Middle frontal gyrus (tissue), 1 donor: ENCODE measurements at regions not wholly inside any gene's neighbourhood (a gene's known extent, or its start where the extent isn't known, plus 50 kb on each side); places are given as distances from the start of the nearest gene placed in this dataset.

ENCODE experiments used
- DNase-seq: peaks from one replicate; pipeline ENCODE4 v3.0.0-alpha.2; 2015; ENCODE audit warnings: low spot score; ENCODE audit errors: extremely low spot score

DNA sequence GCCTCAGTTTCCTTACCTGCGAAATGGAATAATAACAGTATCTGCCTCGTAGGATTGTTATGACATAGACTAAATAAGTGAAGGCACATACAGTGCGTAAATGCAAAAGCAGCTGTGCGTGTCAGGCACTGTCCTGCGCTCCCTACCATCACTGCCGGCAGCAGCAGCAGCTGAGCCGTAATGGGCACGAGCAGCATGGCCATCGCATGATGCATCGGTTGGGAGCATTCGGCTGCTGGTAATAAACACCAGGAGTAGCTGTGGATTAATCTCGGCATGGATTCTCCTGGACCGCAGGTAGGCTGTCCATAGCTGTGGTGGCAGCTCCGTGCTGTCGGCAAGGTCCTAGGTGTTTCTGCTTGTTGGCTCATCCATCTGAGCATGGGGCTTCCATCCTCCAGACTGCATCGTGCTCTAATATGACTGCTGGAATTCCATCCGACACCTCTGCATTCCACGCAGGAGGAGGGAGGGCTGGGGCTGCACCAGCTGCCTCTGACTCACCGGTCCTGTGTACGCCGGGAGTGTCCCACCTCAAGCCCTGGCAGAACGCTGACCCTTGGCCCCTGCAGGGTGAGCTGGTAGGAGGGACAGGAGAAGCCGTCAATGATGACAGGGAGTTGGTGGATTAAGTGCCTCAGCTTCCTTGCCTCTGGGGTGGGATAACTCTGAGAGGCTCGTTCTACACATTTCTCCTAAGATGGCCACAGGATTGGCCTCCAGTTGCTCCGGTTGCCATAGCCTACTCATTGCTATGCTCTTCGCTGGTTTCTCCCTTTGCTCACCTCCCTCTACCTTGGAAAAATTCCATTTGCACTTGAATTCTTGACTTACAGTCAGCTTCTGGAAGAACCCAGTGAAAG lies 100.9 kb upstream of the PMEPA1 start:
- DNase-seq = no peak

DNA sequence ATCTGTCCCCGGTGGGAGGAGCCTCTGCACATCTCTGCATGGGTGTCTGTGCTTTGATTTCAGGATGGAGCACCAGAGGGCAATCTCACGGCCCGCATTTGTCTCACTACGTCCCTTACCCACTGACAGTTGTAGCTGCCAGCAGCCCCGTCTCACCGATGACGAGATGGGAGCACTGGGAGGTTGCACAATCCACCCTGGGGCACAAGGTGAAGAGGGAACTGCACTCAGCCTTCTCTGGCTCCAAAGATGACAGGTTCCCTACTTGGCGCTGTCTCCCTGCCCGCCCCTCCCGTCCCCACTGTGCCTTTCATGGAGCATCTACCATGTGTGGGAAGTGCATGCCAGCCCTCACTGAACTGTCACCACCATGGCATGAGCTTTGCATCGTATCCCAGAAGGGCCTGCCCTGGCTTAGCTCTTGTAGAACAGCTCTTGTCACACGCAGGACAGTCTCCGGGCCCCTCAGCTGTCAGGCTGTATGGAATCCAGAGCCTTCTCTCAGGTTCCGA lies 99.9 kb upstream of the PMEPA1 start:
- DNase-seq = no peak

DNA sequence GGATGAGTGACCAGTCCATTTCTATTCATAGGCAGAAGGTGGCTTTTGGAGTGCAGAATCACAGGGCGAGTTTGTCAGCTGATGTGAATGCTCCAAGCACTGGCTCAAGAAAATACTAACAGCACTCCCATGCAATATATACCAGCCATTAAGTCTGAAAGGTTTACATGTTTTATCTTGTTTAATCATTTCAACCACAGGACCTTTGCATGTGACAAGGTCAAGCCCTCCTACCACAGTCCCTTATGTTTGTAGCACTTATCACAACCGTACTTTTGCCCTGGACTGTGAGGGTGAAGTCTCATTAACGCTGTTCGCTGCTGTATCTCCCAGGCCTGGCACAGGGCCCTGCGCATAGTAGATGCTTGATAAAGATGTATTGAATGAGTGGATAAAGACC lies 99.3 kb upstream of the PMEPA1 start:
- DNase-seq = no peak

DNA sequence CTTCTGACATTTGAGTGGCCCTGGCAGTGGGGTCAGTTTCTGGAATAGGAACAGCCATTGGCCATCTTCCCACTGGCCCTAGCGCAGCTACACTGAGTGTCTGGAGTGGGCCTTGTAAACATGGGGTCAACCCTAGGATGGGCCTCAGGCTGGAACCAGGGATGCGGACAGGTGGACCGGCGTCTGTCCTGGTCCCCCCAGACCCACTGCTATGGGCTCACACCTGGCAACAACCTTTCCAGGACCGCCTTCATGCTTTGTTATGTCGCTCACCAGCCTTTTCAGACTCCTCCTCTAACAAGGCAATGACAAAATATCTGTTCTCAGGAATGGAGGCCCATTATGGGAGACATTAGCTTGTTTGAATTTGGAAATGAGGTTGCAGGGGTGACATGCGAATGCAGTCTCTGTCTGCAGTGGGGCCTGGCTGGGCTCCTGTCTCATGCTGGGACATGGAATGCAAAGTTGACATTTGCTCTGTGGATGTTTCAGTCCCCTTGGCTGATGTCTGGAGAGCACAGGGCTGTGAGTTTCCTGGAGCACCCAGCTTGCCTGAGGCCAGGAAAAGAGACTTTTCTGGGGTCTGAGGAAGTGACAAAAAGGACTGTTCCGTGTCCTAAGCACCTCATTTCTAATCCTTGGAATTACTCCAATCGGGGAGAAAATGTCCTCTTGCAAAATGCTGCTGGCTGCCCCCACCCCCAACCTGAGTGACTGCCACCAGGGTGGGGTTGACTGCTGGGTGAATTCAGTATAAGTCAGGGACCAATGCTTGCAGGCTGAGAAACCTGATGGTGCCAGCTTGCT lies 98.7 kb upstream of the PMEPA1 start:
- no peak for DNase-seq

DNA sequence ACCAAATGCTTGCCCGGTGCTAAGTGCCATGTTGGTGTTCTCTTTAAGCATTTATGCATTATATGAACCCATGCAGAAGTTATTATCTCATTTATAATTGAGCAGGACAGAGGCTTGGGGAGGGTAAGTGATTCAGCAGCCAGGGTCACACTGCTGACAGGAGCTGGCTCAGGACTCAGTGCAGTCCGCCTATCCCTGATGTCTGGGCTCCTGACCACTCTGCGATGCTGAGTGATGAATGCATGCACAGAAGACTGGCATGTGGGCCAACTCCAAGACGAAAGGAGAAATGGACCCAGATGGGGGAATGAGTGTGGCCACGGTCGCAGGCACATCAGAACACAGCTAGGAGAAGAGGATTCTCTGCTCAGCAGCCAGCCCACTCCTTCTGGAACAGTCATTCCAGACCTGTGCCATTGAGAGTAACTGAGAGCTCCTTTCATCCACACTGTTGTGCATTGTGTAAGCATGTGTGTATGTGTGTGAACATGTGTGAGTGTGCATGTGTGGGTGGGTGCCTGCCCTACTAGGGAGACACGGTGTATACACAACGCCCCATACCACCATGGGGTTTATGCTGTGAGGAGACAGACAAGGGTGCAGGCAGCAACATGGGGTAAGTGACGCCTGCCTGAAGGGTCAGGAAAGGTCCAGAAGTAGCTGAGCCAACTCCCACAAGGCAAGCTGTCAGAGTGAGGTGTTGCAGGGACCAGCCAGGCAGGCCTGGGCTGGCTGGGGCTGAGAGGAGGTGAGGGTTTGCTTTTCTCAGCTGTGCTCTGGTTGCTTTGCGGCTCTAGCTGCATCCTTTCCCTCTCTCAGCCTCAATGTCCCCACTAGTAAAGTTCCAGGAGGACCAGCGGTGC lies 97.8 kb upstream of the PMEPA1 start:
- no peak for DNase-seq

DNA sequence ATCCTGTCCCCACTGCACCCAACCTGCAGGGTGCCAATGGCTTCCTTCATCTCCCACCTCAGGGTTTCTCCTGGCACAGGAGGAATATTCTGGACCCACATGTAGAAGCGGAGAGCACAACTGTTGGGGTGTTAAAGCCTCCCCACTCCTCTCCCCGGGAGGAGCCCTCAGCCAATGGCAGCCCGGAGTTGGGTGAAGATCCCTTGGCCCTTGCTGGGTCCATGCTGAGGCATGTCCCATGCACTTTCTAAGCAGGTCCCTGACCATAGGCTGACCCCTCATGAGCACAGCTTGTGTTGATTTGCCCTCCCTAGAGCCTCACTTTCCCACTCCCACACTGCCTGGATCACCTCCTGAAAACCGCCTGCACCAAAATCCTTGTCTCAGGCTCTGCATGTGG lies 97.2 kb upstream of the PMEPA1 start:
- DNase-seq = no peak

DNA sequence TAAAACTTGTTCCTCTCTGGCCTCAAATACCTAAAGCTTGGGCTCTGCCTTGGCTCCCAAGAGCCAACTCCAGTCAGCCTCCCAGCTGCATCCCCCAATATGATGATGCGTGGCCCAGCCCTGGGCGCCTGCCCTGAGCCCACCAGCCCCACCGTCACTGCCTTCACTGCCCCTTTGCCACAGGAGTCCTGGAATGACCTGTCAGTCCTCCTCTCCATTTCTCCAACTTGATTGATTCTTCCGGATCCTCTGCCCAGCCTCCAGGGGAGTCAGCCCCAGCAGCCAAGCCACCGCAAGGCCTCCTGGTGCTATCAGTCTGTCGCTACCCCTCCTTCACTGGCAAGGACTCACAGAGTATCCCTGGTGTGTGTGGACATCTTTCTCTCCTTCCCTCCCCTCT lies 96.7 kb upstream of the PMEPA1 start:
- DNase-seq = no peak

DNA sequence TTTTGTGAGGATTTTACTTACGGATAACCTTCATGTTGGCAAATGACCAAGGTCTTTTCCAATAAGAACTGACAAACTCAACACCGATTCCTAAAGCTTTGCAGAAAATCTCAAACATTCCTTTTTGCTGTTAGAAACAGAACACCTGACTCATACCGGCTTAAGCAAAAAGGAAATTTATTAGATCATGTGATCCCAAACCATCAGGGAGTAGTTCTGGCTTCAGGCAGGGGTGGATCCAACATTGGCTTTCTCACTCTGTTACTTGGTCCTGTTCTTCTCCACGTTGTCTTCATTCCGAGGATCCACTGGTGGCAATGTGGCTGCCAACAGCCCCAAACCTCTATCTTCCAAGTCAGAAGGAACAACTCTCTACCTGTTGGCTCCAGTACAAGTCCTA lies 95.9 kb upstream of the PMEPA1 start:
- no peak for DNase-seq

DNA sequence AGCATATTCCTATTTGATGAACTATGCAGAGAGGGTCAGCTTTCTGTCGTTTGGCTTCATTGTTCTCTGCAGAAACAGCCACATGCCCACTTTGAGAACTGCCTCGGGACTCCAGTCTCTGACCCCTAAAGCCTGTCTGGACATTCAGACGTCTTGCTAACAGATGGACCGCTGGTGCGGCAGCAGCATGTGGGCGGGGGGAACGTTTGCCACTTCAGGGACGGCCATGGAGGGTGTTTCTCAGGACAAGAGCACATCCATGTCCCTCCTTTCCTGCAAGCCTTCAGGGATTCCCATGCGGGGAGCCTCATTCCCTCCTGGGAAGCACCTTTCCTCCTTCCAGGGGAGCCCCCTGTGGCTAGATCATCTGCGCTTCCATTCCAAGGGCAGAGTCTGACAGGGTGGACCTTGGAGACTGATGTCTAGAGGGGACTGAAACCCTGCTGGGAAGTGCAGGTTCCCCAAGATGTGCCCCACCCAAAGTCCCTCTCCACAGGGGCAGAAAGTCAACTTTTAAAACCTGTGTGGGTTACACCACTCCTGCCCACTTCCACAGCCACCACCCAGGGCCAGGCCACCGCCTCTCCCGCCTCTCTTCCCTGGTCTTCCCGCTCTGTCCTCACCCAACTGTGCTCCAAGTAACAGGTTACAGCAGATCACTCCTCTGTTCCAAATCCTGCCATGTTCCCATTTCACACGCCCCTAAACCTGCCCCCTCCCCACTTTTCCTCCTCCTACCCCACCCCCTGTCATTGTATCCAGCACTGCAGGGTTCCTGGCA lies 94.8 kb upstream of the PMEPA1 start:
- DNase-seq = no peak

DNA sequence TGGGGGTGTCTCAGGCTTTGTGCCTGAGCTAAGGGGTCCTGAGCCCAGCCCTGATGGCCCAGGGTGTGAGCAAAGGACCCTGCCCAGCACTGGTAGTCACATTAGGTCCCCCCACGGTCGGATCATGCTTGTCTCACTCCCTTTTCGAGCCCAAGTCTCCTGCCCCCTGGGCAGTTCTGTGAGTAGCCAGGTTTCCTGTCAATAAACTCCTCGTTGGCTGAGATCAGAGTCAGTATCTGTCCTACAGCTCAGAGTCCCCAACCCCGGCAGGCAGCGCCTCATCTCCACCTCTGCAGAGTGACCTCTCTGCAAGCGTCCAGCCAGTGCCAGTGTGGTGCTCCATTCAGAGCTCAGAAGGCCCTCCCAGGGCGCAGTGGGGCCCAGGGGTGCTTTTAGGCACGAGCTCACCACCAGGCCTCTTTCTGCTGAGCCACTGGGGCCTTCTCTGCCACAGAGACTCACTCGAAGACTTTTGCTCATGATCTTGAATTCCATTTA lies 93.7 kb upstream of the PMEPA1 start:
- no peak for DNase-seq

DNA sequence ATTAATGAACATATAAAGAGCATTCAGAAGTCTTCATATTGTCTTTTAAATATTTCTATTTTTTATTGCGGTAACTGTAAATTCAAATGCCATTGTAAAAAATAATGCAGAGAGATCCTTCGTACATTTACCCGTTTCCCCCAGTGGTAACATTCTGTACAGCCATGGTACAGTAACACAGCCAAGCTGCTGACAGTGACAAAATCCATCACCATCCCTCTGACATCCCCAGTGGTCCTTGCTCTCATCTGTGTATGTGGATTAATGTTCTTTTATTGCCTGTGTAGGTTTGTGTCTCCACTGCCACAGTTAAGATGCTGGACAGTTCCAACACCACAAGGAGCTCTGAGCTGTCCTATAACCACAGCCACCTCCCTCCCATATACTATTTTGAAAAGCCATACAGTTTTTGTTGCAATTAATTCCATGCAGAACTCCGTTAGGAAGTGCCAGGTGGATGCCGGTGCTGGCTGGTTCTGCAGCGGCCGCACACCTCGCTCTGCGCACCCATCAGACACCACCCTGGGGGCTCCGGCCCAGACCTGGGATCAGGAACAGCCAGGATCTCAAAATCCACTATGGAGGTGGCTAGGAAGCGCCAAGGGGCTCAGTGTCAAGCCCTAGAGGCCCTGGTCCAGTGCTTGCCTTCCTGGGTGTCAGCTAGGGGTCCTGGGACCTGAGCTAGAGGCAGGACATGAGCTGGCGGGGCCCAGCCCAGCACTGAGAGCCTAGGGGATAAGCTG lies 93.1 kb upstream of the PMEPA1 start:
- no peak for DNase-seq

DNA sequence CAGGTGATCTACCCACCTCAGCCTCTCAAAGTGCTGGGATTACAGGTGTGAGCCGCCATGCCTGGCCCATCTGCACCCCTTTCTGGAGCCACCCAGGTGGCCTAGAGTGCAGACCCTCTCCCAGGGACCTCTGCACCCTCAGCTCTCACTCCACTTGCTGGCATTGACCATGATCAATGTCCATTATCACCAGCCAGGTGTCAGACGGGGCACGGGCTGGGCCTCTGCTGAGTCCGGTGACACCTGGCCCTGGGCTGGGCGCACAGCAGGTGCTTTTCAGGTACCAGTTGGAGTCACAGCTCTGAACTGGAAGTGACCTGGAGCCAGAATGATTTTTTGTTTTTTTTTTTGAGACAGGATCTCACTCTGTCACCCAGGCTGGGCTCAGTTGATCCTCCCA lies 91.8 kb upstream of the PMEPA1 start:
- DNase-seq = no peak

DNA sequence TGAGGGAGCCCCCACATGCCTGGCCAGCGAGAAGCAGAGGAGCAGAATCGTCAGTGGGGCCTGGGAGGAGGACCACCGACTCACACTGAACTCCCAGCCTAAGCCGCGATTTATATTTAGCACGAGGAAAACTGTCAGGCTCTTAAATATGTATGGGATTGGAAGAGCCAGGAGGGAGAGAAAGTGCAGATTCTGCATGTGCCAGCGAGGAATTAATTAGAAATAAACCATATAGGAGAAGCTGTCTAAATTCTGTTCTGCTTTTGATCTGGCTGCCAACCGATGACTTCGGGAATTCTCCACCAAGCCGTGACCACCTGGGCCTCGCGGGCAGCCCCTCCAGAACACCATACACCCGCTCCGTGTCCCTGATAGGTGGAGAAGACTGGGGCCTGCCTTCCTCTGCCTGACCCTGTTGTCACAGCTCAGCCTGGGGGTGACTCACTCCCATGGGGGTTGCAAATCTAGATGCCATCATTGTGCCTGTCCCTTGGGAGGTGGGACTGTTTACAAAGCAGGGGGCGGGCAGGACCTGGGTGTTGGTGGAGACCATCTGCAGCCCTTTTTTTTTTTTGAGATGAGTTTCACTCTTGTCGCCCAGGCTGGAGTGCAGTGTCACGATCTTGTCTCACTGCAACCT lies 91.1 kb upstream of the PMEPA1 start:
- no peak for DNase-seq

DNA sequence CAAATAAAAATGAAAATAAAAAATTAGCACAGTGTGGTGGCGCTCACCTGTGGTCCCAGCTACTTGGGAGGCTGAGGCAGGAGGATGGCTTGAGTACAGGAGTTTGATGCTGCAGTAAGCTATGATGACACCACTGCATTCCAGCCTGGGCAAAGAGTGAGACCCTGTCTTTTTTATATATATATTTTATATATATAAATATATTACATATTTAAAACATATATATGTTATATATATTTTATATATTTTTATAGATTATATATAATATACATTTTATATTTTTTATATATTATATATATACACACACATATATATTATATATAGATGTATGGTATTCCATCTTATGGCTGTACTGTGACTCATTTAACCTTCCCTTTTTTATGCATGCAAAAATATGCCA lies 87.6 kb upstream of the PMEPA1 start:
- no peak for DNase-seq

DNA sequence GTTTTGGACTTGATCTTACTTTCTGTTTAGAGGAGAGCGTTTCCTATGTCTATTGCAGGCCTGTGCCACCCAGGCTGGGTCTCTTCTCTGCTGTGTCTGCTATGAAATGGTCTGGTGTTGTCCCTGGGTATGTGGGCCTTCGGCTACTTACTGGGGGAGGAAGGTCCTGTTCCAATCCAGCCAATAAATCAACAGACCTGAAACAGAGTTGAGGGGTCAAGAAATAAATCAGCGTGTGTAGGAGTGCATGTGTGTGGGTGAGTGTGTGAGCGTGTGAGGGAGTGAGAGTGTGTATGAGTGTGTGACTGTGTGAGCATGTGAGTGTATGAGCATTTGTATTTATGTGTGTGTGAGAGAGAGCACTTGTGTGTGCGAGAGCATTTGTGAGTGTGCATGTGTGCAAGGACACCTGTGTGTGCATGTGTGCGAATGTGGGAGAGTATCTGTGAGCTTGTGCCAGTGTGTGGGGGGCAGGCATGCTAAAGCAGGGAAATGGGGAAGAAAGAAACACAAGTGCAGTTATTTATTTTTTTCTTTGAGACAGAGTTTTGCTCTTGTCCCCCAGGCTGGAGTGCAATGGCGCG lies 86.3 kb upstream of the PMEPA1 start:
- DNase-seq = no peak

DNA sequence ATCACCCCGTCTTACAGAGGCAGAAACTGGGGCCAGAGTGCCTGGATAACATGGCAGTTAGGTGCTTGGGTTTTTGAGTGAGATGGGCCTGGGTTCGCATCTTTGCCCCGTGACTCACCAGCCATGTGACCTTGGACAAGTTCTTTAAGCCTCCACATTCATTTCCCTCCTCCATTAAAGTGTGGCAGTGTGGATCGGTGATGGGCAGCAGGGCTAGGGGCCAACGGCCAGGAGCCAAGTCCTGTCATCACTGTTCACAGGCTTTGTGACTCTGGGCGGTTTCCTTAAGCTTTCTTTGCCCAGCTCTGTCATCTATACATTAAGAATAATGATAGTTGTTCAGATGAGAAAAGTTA lies 85.5 kb upstream of the PMEPA1 start:
- no peak for DNase-seq

DNA sequence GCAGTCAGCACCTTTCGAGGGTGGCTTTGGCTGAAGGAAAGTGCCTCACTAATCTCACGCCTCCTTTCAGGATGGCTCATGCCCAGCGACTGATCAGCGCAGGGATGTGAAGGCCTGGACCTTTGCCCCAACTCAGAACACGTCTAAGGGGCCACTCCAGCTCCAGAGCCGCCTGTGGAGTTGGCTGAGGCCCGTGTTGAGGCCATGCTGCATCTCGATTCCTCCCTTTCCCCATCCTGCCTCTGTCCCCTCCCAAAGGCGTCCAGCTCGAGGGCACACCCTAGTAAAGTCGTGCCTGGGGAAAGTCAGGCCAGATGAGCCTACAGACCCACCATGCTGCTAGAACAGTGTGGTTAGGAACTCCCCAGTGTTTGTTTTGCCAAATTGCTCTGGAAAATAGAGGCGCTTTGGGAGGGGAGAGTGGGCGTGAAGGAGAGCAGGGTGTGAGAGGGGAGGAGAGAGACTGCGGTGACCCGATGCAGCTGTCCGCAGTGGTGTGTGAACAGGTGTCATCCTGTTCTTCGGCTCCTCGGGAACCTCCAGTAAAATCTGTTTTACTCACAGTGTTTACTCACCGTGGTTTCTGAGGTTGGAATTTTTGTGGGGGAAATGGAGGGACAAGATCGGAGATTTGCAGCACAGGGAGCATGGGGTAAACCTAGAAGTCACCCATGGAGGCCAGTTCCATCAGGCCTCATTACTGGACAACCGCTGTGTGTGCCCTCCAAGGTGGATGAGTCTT lies 85.0 kb upstream of the PMEPA1 start:
- no peak for DNase-seq

DNA sequence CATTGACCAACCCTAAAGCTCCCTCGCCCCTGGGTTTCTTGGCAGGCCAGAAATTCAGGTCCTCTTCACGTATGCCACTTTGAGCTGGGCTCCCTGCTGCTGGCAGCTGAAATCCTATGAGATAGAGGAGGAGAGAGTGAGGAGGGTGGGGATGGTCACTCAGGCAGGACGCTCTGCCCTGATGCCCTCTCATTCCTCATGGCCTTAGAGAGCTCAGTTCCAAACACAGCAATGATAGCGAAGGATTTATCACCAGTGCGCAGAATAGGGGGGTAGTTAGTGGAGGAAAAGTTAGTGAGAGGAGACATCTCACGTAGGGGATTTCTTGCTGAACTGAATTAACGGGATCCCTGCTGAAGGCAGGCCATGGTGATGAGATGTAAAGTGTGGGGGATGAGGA lies 84.2 kb upstream of the PMEPA1 start:
- DNase-seq = no peak
